HG02623 (cell line): ENCODE measurements at regions not wholly inside any gene's neighbourhood (a gene's known extent, or its start where the extent isn't known, plus 50 kb on each side); places are given as distances from the start of the nearest gene placed in this dataset.
A peak's percentile ranks its signal among the peaks of the same experiment; 100 is the strongest.

Source experiments
- ATAC-seq: cut with Tn5 transposase; IDR thresholded peaks from one replicate; pipeline ENCODE4 v1.9.1; 2021; ENCODE audit warnings: moderate library complexity; ENCODE audit not compliant: unreplicated experiment

DNA sequence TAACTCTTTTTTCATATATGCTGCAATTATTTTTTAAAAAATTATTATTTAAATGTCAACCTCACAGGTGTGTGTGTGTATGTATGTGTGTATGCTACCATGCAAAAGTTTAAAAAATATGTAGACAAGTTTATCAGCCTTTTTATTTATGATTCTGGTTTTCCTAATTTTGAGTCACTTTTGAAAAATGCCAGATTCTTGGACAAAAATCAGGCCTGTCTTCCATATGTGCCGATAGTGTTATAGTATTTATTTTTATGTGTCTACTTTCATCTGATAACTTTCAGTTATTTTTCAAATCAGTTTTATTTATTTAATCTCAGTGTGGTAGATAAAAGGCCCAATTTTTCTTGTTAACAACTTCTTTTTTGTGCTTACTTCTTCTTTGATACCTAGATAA is 176.2 kb downstream of the RDH14 start:
- no peak for ATAC-seq

DNA sequence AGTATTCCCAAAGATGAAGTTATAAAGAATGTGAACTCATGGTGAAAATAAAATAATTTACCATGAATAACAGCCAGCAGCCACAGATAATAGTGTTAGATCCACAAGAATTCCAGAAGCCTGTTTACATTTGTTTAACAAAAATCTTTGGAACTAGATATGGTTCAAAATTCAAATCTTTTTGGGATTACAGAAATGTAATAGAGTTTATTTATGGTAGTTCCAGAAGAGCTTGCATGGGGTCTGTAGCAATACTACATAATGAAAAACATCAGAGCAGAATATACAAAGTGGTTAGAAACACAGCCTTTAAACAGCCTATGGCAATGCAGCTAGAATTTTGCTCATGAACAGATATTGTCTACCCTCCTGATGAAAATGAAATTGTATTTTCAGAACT is 179.1 kb downstream of the RDH14 start:
- no peak for ATAC-seq

DNA sequence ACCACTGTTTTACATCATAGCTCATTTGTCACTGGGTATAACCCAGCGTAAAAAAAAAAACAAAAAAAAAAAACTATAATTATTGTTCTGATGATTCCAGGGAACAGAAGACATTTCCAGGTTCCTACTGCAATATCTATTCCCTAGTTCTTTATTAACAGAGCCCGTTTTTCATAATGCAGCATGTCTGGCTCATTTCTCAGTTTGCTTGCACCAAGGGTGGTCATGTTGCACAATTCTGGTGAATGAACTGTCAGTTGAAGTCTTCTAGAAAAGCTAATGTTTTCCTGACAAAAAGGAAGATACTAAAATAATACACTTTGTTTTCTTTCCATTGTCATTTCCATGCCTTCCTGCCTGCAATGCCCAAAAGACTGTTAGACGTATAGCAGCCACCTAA is 180.1 kb downstream of the RDH14 start:
- no peak for ATAC-seq

DNA sequence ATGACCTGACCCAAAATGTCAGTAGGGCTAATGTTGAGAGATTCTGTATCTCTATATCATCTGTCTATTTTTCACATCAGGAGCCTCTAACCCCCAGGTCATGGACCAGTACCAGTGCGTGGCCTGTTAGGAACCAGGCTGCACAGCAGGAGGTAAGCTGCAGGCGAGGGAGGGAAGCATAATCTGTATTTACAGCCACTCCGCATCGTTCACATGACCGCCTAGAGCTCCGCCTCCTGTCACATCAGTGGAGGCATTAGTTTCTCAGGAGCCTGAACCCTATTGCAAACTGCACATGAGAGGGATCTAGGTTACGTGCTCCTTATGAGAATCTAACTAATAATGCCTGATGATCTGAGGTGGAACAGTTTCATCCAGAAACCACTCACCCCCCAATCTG is 180.6 kb downstream of the RDH14 start:
- ATAC-seq: no peak

DNA sequence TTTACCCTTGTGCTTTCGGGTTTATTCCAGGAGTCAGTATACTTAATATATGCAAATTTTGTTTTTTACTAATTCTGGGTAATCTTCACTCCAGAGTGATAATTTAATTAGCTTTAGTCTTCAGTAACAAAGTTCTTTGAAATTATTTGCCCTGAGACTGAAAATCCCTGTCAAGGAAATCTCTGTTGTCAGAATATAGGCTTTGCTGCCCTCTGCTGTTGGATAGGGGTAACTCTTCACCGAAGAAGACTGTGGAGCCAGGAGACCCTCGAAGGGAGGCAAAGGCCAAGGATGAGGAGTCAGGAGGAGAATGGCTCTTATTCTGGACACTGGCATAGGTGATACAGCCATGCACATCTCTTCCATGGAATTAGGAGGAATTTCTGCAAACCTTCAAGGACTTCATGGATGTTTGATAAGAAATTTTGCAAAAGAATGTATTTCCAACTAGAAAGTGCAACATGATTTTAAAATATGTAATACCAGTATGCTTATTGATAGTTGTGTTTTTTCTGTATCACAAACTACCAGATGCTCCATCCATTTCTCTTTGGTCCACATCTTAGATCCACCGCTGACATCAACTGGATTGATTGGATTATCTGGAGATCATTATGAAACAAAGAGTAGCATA is 182.3 kb downstream of the RDH14 start:
- peak; percentile 91 for ATAC-seq

DNA sequence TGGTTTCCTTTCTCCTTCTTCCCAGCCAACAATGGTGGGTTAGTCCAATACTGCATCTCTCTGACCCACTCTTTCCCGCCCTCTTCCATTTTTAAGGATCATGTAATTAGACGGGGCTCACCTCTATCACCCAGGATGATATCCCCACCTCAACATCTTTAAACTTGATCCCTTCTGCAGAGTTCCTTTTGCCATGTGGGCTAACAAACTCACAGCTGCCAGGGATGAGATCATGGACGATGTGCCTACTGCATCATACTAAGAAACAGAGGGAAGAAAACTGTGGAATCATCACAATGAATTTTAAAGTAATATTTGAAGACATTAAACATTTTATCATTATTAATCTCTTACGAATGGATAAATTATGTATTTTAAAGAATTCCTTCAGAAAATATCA is 183.5 kb downstream of the RDH14 start:
- ATAC-seq: no peak

DNA sequence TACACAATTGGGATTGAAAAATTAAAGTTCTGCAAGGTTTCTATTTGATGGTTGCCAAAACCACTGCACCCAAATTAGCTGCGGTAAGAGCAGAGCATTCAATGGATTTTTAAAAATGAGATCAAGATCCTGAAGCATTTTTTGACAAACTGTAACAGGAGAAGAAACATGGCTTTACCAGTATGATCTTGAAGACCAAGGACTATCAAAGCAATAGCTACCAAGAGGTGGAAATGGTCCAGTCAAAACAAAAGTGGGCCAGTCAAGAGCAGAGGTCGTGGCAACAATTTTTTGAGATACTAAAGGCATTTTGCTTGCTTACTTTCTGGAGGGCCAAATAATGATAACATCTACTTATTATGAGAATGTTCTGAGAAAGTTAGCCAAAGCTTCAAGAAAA is 186.8 kb downstream of the RDH14 start:
- ATAC-seq: no peak

DNA sequence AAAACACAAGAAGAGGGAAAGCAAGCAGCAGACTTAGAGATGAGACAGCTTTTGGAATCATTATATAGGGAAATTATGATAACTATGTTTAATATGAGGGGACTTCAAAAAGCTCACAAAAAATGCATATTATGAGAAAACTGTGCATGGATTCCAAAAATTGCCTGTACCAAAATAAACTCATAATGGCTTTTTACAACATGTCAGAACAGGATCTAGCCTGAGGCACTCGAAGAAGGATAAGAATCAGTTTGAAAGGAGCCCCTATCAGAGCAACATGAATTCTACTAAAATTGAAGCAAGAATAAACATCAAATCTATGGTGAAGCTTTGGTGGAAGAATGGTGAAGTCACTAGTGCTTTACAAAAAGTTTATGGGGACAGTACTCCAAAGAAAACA is 187.4 kb downstream of the RDH14 start:
- no peak for ATAC-seq

DNA sequence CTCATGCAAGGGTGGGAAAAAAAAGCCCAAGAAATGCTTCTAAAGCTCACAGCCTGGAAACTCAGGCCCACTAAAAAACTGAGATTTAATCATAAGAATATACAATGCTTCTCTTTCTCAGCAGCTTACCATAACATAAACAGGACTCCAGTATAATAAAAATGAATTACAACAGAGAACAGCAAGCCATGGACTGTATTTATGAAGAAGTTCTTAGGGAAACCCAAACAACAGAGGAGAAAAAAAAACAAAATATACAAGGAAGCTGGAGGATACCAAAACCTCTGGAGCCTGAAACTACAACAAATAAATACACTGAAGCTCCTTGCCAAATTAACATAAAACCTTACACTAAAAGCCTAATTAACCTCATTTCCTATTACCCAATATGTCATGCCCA is 187.8 kb downstream of the RDH14 start:
- no peak for ATAC-seq

DNA sequence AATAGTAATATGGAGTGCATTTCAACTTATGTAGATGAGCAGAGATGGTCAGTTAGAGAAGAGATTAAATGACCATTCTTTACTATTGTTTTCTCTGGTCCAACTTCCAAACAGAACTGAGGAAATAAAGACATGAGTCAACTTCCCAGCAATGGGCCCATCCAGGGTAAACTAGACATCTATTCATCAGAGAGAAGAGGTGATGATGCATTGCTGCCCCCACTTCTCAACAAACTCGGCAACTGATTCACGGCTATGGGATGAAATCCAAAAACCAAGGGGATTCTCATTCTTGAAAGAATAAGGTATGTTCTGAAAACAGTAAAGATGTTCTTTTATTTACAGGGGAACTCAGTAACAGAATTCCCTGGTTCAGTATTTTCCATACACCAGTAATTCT is 190.7 kb downstream of the RDH14 start:
- ATAC-seq: no peak

DNA sequence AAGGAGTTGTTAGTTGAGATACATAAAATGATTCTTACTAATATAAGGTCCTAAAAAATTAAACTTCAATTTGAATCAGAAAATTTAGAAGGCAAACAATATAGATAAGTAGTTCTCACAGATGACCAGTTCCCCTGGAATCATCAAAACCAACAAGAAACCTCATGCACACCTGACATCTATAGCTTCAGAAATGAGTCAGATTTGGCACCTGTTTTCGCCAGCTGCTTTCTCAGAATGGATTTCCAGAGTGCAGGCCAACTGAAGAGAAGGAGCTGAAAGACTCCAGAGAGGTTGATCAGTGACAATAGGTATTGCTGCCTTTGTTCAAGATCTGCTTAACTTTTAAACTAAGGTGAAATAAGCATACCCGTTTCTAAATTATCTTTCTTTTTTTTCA is 192.4 kb downstream of the RDH14 start:
- no peak for ATAC-seq

DNA sequence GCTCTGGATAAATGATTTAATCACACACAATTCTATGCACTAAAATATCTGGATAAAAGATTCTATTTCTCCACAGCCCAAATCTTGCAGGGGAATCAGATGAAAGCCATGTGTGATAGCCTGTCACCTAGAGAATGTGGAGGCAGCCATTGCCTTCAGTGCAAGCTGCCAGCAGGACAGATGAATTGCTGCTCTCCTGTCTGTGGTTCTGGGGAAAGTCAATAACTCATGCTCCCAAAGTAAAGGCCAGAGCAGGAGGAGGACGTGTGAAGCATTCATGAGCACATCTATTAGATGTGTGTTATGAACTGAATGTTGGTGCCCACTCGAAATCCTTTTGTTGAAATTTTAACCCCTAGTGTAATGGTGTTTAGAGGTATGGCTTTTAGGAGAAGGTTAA is 195.1 kb downstream of the RDH14 start:
- ATAC-seq: no peak

DNA sequence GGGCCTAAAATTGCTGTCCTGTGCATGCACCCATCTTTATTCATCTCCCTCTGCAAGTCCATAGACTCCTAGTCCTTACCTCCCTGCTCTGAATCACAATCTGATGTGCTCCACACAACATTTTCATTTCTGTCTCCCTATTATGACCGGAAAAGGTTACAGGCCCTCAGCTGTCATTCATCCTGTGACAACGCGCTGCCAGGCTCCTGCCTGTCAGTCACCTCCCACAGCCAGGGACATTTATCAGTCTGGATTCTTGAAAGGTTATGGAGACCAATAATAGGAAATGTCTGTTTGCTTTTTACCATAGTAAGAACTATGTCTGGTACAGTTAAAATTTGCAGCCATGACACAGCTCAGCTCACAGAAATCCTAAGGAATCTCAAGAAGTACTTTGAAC is 197.1 kb downstream of the RDH14 start:
- no peak for ATAC-seq

DNA sequence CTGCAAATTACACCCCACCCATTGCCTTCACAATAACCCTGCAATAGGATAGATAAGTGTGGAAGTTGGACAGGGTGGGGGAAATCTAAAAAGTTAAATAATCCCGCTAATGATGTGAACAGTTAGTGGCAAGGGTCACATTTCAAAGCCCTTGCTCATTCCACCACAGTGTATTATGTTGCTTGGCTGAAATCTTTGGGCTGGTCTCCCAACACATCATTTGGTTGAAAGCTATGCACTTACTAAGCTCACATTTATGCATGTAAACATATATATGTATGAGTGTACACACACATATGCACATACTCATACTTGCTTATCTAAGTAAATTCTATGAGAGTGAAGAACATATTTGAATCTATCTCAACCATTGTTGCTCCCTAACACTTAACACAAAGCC is 197.8 kb downstream of the RDH14 start:
- ATAC-seq: no peak

DNA sequence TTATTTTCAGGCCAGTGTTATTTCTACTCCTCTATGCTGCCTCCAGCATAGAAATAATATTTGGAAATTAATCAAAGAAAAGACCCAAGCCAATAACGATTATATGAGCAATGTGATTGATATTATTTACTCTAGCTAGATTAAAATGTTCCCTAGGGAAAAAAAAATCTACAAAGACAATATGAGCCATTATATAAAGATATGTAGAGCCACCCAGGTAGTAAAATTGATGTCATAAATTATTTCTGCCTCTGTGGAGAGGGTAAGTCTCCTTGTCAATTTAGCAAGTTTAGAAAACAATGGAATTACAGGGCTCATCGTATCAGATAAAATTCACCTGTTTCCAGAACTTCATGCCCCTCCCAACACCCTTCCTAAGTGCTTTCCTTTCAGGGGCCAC is 202.9 kb downstream of the RDH14 start:
- no peak for ATAC-seq

DNA sequence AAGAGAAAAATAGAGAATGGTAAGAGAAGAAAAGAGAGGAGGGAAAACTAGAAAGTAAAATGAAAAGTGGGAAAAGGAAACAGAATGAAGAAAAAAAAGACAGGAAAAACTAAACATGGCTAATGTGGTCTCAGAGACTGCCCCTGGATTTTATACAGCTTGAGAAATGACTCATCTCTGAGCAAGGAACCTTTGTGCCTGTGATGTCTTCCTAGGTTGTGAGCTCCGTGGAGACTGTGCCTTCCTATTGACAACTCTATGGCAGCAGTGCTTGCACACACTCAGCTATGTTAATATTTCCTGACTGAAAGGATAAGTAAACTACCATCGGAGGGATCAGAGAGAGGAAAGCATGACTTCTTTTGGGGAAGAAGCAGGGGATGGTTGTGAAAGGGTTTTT is 203.8 kb downstream of the RDH14 start:
- ATAC-seq: no peak

DNA sequence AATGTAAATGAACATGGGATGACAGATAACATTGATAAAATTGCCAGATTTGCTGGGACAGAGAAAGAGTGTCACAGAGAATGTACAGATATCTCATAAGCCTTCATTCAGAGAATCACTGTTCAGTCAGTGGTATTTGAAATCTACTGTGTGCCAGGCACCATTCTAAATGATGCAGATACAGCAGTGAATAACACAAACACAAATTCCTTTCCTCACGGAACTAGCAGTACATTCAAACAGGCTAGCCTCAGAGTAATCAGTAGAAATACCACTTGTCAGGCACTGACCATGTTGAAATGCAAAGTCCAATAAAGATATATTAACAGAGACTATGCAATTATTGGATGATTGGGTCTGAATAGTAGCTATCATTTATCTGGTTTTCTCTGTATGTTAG is 211.0 kb downstream of the RDH14 start:
- ATAC-seq: no peak

DNA sequence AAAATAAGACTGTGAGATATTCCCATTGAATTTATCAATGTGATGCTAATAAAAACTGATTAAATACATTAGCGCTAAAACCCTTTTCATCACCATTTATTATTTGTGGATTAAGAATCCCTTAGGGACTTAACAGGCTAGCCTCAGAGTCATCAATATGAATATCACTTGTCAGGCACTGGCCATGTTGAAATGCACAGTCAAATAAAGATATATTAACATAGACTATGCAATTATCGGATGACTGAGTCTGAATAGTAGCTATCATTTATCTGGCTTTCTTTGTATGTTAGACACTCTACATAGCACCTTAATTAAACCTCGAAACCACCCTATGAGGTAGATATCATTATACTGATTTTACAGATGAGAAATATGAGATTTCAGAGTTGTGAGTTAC is 213.6 kb downstream of the RDH14 start:
- ATAC-seq: no peak

DNA sequence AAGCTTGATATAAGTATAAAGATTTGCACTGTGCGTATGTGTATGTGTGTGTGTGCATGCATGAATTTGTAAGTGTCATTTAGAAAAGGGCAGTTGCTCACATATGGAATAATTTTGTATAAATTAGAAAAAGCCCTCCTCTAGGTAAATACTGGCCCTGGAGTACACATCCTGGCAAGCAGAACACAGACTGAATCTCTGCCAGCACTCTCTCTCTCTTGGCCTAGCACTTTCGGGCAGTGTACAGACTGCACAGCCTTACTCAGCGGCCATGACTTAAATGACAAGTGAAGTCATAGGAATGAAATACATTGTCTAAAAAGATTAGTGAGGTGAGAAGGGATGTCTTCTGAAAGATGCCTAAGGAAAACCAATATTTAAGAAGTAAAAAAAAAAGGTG is 214.1 kb downstream of the RDH14 start:
- ATAC-seq: no peak

DNA sequence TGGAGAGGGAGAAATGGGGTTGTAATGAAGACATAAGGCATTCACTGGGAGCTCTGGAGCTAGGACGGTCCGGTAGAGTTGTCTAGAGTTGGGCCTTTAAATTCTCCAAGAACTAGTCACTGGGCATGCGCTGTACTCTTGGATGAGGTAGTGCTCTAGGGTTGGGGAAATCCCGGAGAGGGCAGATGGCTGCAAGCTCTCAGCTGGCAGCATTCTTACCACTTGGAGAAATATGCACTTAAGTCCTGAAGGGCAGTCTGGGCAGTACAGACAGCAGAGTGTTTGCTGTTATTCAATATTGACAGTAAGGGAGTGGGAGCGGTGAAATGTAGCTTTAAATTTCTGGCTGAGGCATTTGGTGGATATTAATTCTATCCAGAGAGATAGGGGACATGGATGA is 214.6 kb downstream of the RDH14 start:
- no peak for ATAC-seq

DNA sequence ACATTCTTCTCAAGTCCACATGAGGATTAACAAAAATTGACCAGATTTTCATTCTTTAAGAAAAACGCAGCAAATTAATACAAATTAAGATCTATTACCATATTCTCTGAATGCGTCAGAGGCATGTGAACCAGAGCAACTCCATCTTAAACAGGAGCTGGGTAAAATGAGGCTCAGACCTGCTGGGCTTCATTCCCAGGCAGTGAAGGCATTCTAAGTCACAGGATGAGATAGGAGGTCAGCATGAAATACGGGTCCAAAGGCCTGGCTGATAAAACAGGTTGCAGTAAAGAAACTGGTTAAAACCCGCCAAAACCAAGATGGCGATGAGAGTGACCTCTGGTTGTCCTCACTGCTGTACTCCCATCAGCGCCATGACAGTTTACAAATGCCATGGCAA is 217.6 kb downstream of the RDH14 start:
- ATAC-seq: no peak

DNA sequence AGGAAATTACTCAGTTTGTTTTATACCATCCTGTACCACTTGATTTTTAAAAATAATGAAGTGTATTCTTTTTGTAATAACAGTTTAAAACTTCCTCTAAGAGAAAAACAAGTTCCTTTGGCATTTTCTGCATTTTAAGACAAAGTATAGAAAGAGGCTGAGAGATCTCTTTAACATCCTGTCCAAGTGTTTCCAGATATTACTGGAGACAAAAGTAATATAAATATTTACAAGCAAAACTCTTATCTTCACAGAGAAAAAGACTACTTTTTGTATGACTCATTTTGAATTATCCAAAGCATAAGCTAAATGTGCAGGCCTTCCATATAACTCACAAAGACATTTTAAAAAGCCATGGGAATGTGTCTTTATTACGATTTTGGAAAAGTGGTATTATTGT is 221.1 kb downstream of the RDH14 start:
- ATAC-seq: no peak

DNA sequence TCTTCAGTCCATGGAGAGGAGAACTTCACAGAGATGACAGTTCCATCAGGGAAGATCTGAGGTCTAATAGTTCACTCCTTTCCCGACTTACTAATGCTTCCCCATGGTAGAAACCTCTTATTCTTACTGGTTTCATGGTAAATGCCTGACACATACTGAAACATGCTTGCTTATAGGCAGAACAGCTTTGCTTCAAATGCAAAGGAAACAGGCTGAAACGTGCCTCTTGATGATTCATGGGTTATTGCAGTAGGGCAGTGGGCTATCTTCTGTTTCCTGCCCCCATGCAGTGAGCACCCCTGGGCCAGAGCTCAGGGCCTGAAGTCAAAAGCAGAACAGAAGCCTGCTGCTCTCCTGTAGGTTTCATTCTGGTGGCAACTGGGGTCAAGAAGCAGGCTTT is 223.5 kb downstream of the RDH14 start:
- ATAC-seq: no peak

DNA sequence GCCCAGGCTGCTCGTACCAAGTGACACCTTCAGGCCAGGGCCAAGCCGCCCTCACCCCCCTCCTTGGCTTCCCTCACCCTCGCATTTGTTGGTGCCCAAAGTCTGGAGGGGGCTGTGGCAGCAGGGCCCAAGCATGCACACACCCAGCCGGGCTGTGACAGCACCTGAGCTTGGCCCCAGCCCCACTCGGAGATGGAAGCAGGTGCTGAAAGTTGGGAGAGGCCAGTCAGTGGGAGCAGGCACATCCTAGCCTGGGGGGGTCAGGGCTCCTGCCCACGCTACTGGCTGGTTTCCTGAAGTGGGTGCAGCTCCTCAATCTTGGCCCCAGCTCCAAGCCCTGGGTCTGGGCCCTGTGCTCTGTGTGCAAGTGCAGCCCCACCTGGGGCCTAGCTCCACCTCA is 228.0 kb downstream of the RDH14 start:
- ATAC-seq: no peak
